Activated T-cell treated with anti-CD3 and anti-CD28 coated beads, Interleukin-2, amount 50 U/mL, for 24 hours (primary cell): ENCODE measurements at regions not wholly inside any gene's neighbourhood (a gene's known extent, or its start where the extent isn't known, plus 50 kb on each side); places are given as distances from the start of the nearest gene placed in this dataset.
A peak's percentile ranks its signal among the peaks of the same experiment; 100 is the strongest.

Source experiments
- DNase-seq: peaks from one replicate; pipeline ENCODE4 v3.0.0-alpha.2; 2020
- H3K27ac Mint-ChIP-seq: 2 replicates; pipeline ENCODE4 v1.8.0; 2020; ENCODE audit warnings: mild to moderate bottlenecking, mixed read lengths
- H3K27me3 Mint-ChIP-seq: 2 replicates; pipeline ENCODE4 v1.8.0; 2020; ENCODE audit warnings: mixed read lengths
- H3K36me3 Mint-ChIP-seq: 2 replicates; pipeline ENCODE4 v1.8.0; 2020; ENCODE audit warnings: low read depth, mixed read lengths
- H3K4me1 Mint-ChIP-seq: 2 replicates; pipeline ENCODE4 v1.8.0; 2020; ENCODE audit warnings: low read depth, mixed read lengths
- H3K4me3 Mint-ChIP-seq: 2 replicates; pipeline ENCODE4 v1.8.0; 2020; ENCODE audit warnings: mild to moderate bottlenecking, moderate library complexity, mixed read lengths
- H3K9me3 Mint-ChIP-seq: 2 replicates; pipeline ENCODE4 v1.8.0; 2020; ENCODE audit warnings: mixed read lengths

GRCh38 chr4:116362583-116362982 lies 722.8 kb downstream of the TRAM1L1 start:
- H3K36me3 Mint-ChIP-seq = no peaks in the 10 kb centered on the region
- H3K4me3 Mint-ChIP-seq = no peak overlapping the region
- H3K27ac Mint-ChIP-seq = no peak overlapping the region
- H3K9me3 Mint-ChIP-seq = no peaks in the 10 kb centered on the region
- no peaks in the 10 kb centered on the region for H3K27me3 Mint-ChIP-seq
- DNase-seq = no peak
- H3K4me1 Mint-ChIP-seq = peaks cover 6% of the 10 kb centered on the region

GRCh38 chr4:116361790-116362189 lies 723.6 kb downstream of the TRAM1L1 start:
- H3K27me3 Mint-ChIP-seq = no peaks in the 10 kb centered on the region
- no peaks in the 10 kb centered on the region for H3K36me3 Mint-ChIP-seq
- H3K4me1 Mint-ChIP-seq = peaks cover 6% of the 10 kb centered on the region
- no peak overlapping the region for H3K4me3 Mint-ChIP-seq
- no peaks in the 10 kb centered on the region for H3K9me3 Mint-ChIP-seq
- DNase-seq = no peak
- no peak overlapping the region for H3K27ac Mint-ChIP-seq

- DNase-seq = peak; percentile 37
- H3K27ac Mint-ChIP-seq = no peak overlapping the region
- no peaks in the 10 kb centered on the region for H3K27me3 Mint-ChIP-seq
- H3K4me3 Mint-ChIP-seq = no peak overlapping the region
- H3K9me3 Mint-ChIP-seq = no peaks in the 10 kb centered on the region
- H3K36me3 Mint-ChIP-seq = no peaks in the 10 kb centered on the region
- peaks cover 6% of the 10 kb centered on the region for H3K4me1 Mint-ChIP-seq
These were observed 726.6 kb downstream of the TRAM1L1 start for GRCh38 chr4:116358633-116359222.

GRCh38 chr4:116357758-116358157 lies 727.6 kb downstream of the TRAM1L1 start:
- Mint-ChIP-seq H3K27me3 (no peaks in the 10 kb centered on the region), H3K36me3 (no peaks in the 10 kb centered on the region), H3K4me3 (no peak overlapping the region), H3K27ac (no peak overlapping the region), H3K9me3 (no peaks in the 10 kb centered on the region), H3K4me1 (peaks cover 6% of the 10 kb centered on the region)
- DNase-seq = no peak

DNA sequence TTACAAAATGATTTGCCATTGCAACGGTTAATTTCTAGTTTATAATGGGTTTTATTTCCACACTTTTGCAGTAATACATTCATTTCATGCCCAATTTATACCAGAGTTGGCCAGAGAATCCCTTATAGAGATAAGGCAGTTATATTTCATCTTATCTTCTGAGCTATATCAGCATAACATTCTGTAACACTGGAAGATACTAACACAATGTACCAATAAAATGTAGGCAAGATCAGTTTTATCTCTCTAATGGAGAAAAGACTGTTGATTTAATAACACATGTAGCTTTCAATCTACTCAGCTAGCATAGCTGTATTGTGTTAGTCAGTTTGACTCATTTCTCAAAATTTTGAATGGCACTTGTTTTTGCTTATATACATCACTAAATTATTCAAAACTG lies 738.6 kb downstream of the TRAM1L1 start:
- Mint-ChIP-seq H3K36me3 (no peaks in the 10 kb centered on the region), H3K9me3 (no peaks in the 10 kb centered on the region), H3K4me1 (no peaks in the 10 kb centered on the region), H3K4me3 (no peak overlapping the region), H3K27ac (no peak overlapping the region), H3K27me3 (no peaks in the 10 kb centered on the region)
- DNase-seq = no peak

DNA sequence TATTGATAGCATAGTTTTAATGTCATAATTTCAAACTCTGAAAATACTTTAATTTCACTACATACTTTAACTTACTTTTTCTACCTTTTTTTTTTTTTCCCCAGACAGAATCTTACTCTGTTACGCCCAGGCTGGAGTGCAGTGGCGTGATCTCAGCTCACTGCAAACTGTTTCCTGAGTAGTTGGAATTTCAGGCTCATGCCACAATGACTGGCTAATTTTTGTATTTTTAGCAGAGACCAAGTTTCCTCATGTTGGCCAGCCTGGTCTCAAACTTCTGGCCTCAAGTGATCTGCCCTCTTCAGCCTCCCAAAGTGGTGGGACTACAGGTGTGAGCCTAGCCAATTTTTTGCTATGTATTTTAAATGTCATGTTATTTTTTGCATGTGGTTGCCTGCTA lies 741.6 kb downstream of the TRAM1L1 start:
- Mint-ChIP-seq H3K27ac (no peak overlapping the region), H3K36me3 (no peaks in the 10 kb centered on the region), H3K27me3 (no peaks in the 10 kb centered on the region), H3K9me3 (no peaks in the 10 kb centered on the region), H3K4me3 (no peak overlapping the region), H3K4me1 (no peaks in the 10 kb centered on the region)
- DNase-seq = no peak

- Mint-ChIP-seq H3K27ac (no peak overlapping the region), H3K36me3 (no peaks in the 10 kb centered on the region), H3K27me3 (no peaks in the 10 kb centered on the region), H3K4me1 (no peaks in the 10 kb centered on the region), H3K9me3 (no peaks in the 10 kb centered on the region), H3K4me3 (no peak overlapping the region)
- no peak for DNase-seq
These were observed 743.2 kb downstream of the TRAM1L1 start for GRCh38 chr4:116342143-116342542.

DNA sequence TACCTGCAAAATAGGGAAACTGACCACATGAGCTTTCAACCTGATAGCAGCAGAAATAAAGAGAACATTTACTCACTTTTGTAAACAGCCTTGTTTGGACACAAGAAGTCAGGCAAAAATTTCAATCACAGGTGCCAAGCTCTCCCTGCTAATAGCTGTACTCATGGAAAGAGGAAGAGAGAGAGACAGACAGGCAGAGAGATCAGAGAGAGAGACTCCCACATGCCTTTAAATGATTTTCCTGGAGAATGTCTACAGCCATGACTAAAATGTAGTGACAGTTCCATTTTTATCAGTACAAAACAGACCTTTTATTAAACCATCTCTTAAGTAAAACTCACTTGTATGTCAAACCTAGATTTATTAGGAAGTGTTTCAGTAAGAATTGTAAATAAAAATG lies 752.9 kb downstream of the TRAM1L1 start:
- DNase-seq = no peak
- Mint-ChIP-seq H3K4me3 (no peak overlapping the region), H3K27me3 (no peaks in the 10 kb centered on the region), H3K9me3 (no peaks in the 10 kb centered on the region), H3K36me3 (no peaks in the 10 kb centered on the region), H3K4me1 (no peaks in the 10 kb centered on the region), H3K27ac (no peak overlapping the region)

GRCh38 chr4:116328261-116328860 lies 757.0 kb downstream of the TRAM1L1 start:
- Mint-ChIP-seq H3K27ac (no peak overlapping the region), H3K4me3 (no peak overlapping the region), H3K27me3 (no peaks in the 10 kb centered on the region), H3K9me3 (no peaks in the 10 kb centered on the region), H3K36me3 (no peaks in the 10 kb centered on the region), H3K4me1 (no peaks in the 10 kb centered on the region)
- DNase-seq = no peak

DNA sequence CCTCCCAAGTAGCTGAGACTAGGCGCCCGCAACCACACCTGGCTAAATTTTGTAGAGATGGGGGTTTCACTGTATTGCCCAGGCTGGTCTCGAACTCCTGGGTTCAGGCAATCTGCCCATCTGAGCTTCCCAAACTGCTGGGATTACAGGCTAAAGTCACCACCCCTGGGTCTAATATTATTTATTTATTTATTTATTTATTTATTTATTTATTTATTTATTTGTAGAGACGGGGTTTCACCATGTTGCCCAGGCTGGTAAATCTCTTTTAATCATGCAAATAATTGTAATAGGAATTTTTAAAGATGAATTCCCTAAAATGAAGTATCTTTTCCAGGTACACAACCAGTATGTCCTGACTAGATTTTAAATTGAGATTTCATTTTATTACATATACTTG lies 761.8 kb downstream of the TRAM1L1 start:
- Mint-ChIP-seq H3K9me3 (peaks cover 3% of the 10 kb centered on the region), H3K4me3 (no peak overlapping the region), H3K36me3 (no peaks in the 10 kb centered on the region), H3K4me1 (no peaks in the 10 kb centered on the region), H3K27ac (no peak overlapping the region), H3K27me3 (no peaks in the 10 kb centered on the region)
- DNase-seq = no peak

DNA sequence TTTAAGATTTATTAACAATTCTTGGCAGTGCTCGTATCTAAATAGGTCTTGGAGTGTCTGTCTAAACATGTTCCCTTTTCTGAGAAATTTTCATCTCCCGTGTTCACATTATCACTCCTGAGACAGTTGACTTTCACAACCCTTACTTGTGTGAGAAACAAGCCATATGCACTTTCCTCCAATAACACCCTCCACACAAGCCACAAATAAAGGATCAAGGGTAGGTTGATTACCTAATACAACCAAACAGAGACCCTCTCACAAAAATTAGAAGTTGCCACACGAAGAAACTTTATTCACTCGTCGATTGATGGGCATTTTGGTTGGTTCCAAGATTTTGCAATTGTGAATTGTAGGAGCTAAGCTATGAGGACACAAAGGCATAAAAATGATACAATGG lies 763.9 kb downstream of the TRAM1L1 start:
- H3K27ac Mint-ChIP-seq = no peak overlapping the region
- peaks cover 3% of the 10 kb centered on the region for H3K9me3 Mint-ChIP-seq
- DNase-seq = no peak
- no peaks in the 10 kb centered on the region for H3K4me1 Mint-ChIP-seq
- no peak overlapping the region for H3K4me3 Mint-ChIP-seq
- H3K27me3 Mint-ChIP-seq = no peaks in the 10 kb centered on the region
- no peaks in the 10 kb centered on the region for H3K36me3 Mint-ChIP-seq

GRCh38 chr4:116320859-116321258 lies 764.5 kb downstream of the TRAM1L1 start:
- Mint-ChIP-seq H3K27me3 (no peaks in the 10 kb centered on the region), H3K4me1 (no peaks in the 10 kb centered on the region), H3K4me3 (no peak overlapping the region), H3K36me3 (no peaks in the 10 kb centered on the region), H3K27ac (no peak overlapping the region), H3K9me3 (peaks cover 3% of the 10 kb centered on the region)
- DNase-seq = no peak

GRCh38 chr4:116303736-116304188 lies 781.6 kb downstream of the TRAM1L1 start:
- DNase-seq = no peak
- H3K9me3 Mint-ChIP-seq = peaks cover 6% of the 10 kb centered on the region
- no peaks in the 10 kb centered on the region for H3K27me3 Mint-ChIP-seq
- H3K4me3 Mint-ChIP-seq = no peak overlapping the region
- no peaks in the 10 kb centered on the region for H3K36me3 Mint-ChIP-seq
- no peak overlapping the region for H3K27ac Mint-ChIP-seq
- H3K4me1 Mint-ChIP-seq = no peaks in the 10 kb centered on the region

DNA sequence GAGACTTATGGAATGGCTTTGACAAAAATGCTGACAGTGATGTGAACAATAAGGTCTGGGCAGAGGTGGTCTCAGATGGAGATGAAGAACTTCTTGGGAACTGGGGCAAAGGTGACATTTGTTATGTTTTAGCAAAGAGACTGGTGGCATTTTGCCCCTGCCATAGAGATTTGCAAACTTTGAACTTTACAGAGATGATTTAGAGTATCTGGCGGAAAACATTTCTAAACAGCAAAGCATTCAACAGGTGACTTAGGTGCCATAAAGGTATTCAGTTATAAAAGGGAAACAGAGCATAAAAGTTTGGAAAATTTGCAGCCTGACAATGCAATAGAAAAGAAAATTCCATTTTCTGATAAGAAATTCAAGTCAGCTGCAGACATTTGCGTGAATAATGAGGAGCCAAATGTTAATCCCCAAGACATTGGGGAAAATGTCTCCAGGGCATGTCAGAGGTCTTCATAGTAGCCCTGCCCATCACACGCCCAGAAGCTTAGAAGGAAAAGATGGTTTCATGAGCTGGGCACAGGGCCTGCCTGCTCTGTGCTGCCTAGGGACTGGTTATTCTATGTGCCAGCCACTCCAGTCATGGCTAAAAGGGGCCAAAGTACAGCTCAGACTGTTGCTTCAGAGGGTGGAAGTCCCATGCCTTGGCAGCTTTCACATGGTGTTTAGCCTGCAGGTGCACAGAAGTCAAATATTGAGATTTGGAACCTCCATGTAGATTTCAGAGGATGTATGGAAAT lies 782.2 kb downstream of the TRAM1L1 start:
- peaks cover 6% of the 10 kb centered on the region for H3K9me3 Mint-ChIP-seq
- H3K36me3 Mint-ChIP-seq = no peaks in the 10 kb centered on the region
- H3K27me3 Mint-ChIP-seq = no peaks in the 10 kb centered on the region
- H3K27ac Mint-ChIP-seq = no peak overlapping the region
- no peak for DNase-seq
- H3K4me3 Mint-ChIP-seq = no peak overlapping the region
- H3K4me1 Mint-ChIP-seq = no peaks in the 10 kb centered on the region

GRCh38 chr4:116275006-116275405 lies 810.4 kb downstream of the TRAM1L1 start:
- no peaks in the 10 kb centered on the region for H3K36me3 Mint-ChIP-seq
- no peaks in the 10 kb centered on the region for H3K9me3 Mint-ChIP-seq
- H3K4me3 Mint-ChIP-seq = no peak overlapping the region
- H3K27me3 Mint-ChIP-seq = no peaks in the 10 kb centered on the region
- no peak overlapping the region for H3K27ac Mint-ChIP-seq
- H3K4me1 Mint-ChIP-seq = no peaks in the 10 kb centered on the region
- DNase-seq = no peak
